H9 (cell line): ENCODE measurements at regions not wholly inside any gene's neighbourhood (a gene's known extent, or its start where the extent isn't known, plus 50 kb on each side); places are given as distances from the start of the nearest gene placed in this dataset.

ENCODE experiments used
- DNase-seq: peaks from one replicate; pipeline ENCODE4 v3.0.0-alpha.2; 2017
- H2AFZ ChIP-seq: one replicate; pipeline ENCODE4 v1.6.1; 2013; ENCODE audit warnings: mild to moderate bottlenecking, low read length, control low read depth, moderate library complexity
- H2AK5ac ChIP-seq: 2 replicates; pipeline ENCODE4 v1.6.1; 2013; ENCODE audit warnings: low read length, control low read depth, mixed read lengths; ENCODE audit not compliant: insufficient read length
- H2BK120ac ChIP-seq: one replicate; pipeline ENCODE4 v1.6.1; 2013; ENCODE audit warnings: low read depth, mild to moderate bottlenecking, low read length, control low read depth, inconsistent platforms; ENCODE audit not compliant: poor library complexity, severe bottlenecking
- H2BK12ac ChIP-seq: 2 replicates; pipeline ENCODE4 v1.6.1; 2013; ENCODE audit warnings: low read length, control low read depth, mixed read lengths, low read depth; ENCODE audit not compliant: insufficient read length
- H2BK15ac ChIP-seq: 2 replicates; pipeline ENCODE4 v1.6.1; 2013; ENCODE audit warnings: low read depth, low read length, control low read depth
- H2BK20ac ChIP-seq: one replicate; pipeline ENCODE4 v1.6.1; 2013; ENCODE audit warnings: low read depth, mild to moderate bottlenecking, low read length, control low read depth, inconsistent platforms; ENCODE audit not compliant: poor library complexity, severe bottlenecking
- H2BK5ac ChIP-seq: 2 replicates; pipeline ENCODE4 v1.6.1; 2013; ENCODE audit warnings: low read length, control low read depth, mixed read lengths; ENCODE audit not compliant: insufficient read length
- H3K14ac ChIP-seq: 2 replicates; pipeline ENCODE4 v1.6.1; 2013; ENCODE audit warnings: low read length, control low read depth; ENCODE audit not compliant: insufficient read depth
- H3K18ac ChIP-seq: 2 replicates; pipeline ENCODE4 v1.6.1; 2013; ENCODE audit warnings: low read depth, mild to moderate bottlenecking, mixed read lengths, low read length, control low read depth; ENCODE audit not compliant: insufficient read length
- H3K23ac ChIP-seq: 2 replicates; pipeline ENCODE4 v1.6.1; 2013; ENCODE audit warnings: low read length, control low read depth, mixed read lengths, low read depth; ENCODE audit not compliant: insufficient read length
- H3K23me2 ChIP-seq: 2 replicates; pipeline ENCODE4 v1.6.1; 2013; ENCODE audit warnings: low read depth, mild to moderate bottlenecking, mixed read lengths, low read length, control low read depth; ENCODE audit not compliant: insufficient read length, poor library complexity, severe bottlenecking
- H3K27ac ChIP-seq: 2 replicates; pipeline ENCODE4 v1.5.1; 2013; ENCODE audit warnings: low read length, control low read depth, mixed read lengths, low read depth; ENCODE audit not compliant: insufficient read length
- H3K27me3 ChIP-seq: 2 replicates; pipeline ENCODE4 v1.6.1; 2013; ENCODE audit warnings: low read length, control low read depth, inconsistent platforms; ENCODE audit not compliant: insufficient read depth
- H3K4ac ChIP-seq: 2 replicates; pipeline ENCODE4 v1.6.1; 2013; ENCODE audit warnings: low read depth, mild to moderate bottlenecking, control low read depth, inconsistent platforms, low read length, moderate library complexity
- H3K4me1 ChIP-seq: 2 replicates; pipeline ENCODE4 v1.6.1; 2013; ENCODE audit warnings: low read length, control low read depth, inconsistent platforms; ENCODE audit not compliant: insufficient read depth
- H3K4me2 ChIP-seq: 2 replicates; pipeline ENCODE4 v1.6.1; 2013; ENCODE audit warnings: low read length, control low read depth, mixed read lengths; ENCODE audit not compliant: insufficient read length, insufficient read depth
- H3K56ac ChIP-seq: 2 replicates; pipeline ENCODE4 v1.6.1; 2013; ENCODE audit warnings: low read depth, mild to moderate bottlenecking, mixed read lengths, low read length, control low read depth; ENCODE audit not compliant: insufficient read length
- H3K79me1 ChIP-seq: 2 replicates; pipeline ENCODE4 v1.6.1; 2013; ENCODE audit warnings: low read depth, mild to moderate bottlenecking, moderate library complexity, low read length, control low read depth, inconsistent platforms; ENCODE audit not compliant: insufficient read depth, poor library complexity, severe bottlenecking
- H3K79me2 ChIP-seq: 2 replicates; pipeline ENCODE4 v1.6.1; 2013; ENCODE audit warnings: low read length, control low read depth, inconsistent platforms; ENCODE audit not compliant: insufficient read depth
- H3K9ac ChIP-seq: 2 replicates; pipeline ENCODE4 v1.6.1; 2013; ENCODE audit warnings: low read length, control low read depth, mixed read lengths; ENCODE audit not compliant: insufficient read length; ENCODE audit errors: extremely low read depth
- H3K9me3 ChIP-seq: one replicate; pipeline ENCODE4 v1.6.1; 2013; ENCODE audit warnings: low read depth, low read length, inconsistent platforms; ENCODE audit not compliant: control insufficient read depth
- H3T11ph ChIP-seq: one replicate; pipeline ENCODE4 v1.6.1; 2013; ENCODE audit warnings: mild to moderate bottlenecking, low read length, control low read depth, inconsistent platforms
- H4K20me1 ChIP-seq: one replicate; pipeline ENCODE4 v1.6.1; 2013; ENCODE audit not compliant: control insufficient read depth, insufficient read length, insufficient read depth
- H4K5ac ChIP-seq: 2 replicates; pipeline ENCODE4 v1.6.1; 2013; ENCODE audit warnings: low read depth, mild to moderate bottlenecking, mixed read lengths, low read length, control low read depth; ENCODE audit not compliant: insufficient read length
- H4K8ac ChIP-seq: replicated peaks from 2 replicates; pipeline ENCODE4 v1.6.1; 2013; ENCODE audit warnings: low read length, control low read depth, mixed read lengths, low read depth; ENCODE audit not compliant: insufficient read length
- H4K91ac ChIP-seq: 2 replicates; pipeline ENCODE4 v1.6.1; 2013; ENCODE audit warnings: low read depth, mild to moderate bottlenecking, moderate library complexity, mixed read lengths, low read length, control low read depth; ENCODE audit not compliant: insufficient read length
- H3K27ac Mint-ChIP-seq, 3 experiments: 2 replicates in 2 of 3; 3 replicates in 1 of 3; pipeline ENCODE4 v1.8.0; 2020 to 2021; ENCODE audit warnings: mixed read lengths in 3 of 3, mild to moderate bottlenecking in 1 of 3, moderate library complexity in 1 of 3
- H3K27me3 Mint-ChIP-seq: 2 replicates; pipeline ENCODE4 v1.8.0; 2021; ENCODE audit warnings: low read depth, mild to moderate bottlenecking, moderate library complexity, mixed read lengths
- H3K36me3 Mint-ChIP-seq, 3 experiments: 2 replicates in 2 of 3; 3 replicates in 1 of 3; pipeline ENCODE4 v1.8.0; 2020 to 2021; ENCODE audit warnings: low read depth in 3 of 3, mixed read lengths in 3 of 3; ENCODE audit not compliant: insufficient read depth in 1 of 3
- H3K4me1 Mint-ChIP-seq, 2 experiments: 2 replicates each; pipeline ENCODE4 v1.8.0; 2020; ENCODE audit warnings: mixed read lengths in 2 of 2
- H3K4me3 Mint-ChIP-seq, 2 experiments: 2 replicates in 1 of 2; 3 replicates in 1 of 2; pipeline ENCODE4 v1.8.0; 2020 to 2021; ENCODE audit warnings: mild to moderate bottlenecking in 2 of 2, mixed read lengths in 2 of 2, moderate library complexity in 1 of 2
- H3K9me3 Mint-ChIP-seq, 2 experiments: 2 replicates in 1 of 2; 3 replicates in 1 of 2; pipeline ENCODE4 v1.8.0; 2020; ENCODE audit warnings: mild to moderate bottlenecking in 2 of 2, mixed read lengths in 2 of 2, moderate library complexity in 1 of 2
- CTCF ChIP-seq: fragments of 200-600 bp; sonication (generic); conservative IDR thresholded peaks from 3 replicates; pipeline ENCODE4 v1.8.0; 2021; ENCODE audit warnings: antibody characterized with exemption, mild to moderate bottlenecking
- WGBS: extraction: QIAGEN DNeasy Blood & Tissue Kit; methylation state at CpG from one replicate; pipeline ENCODE4 v1.1.7; 2013; ENCODE audit warnings: missing lambda C conversion rate, low lambda C conversion rate, mixed read lengths; ENCODE audit not compliant: insufficient read length; ENCODE audit errors: extremely low coverage; 5-methylcytosine and 5-hydroxymethylcytosine counted together

- no peak overlapping the region for H2BK120ac ChIP-seq
- H3K18ac ChIP-seq, result no peak overlapping the region
- Mint-ChIP-seq H3K4me3 (no peak overlapping the region), H3K36me3 (no peaks in the 10 kb centered on the region; a peak in 1 of 7 replicates), H3K9me3 (no peaks in the 10 kb centered on the region), H3K4me1 (no peaks in the 10 kb centered on the region), H3K27ac (no peak overlapping the region), H3K27me3 (no peaks in the 10 kb centered on the region)
- H3K9ac ChIP-seq, result no peak overlapping the region
- no peaks in the 10 kb centered on the region for H3K79me2 ChIP-seq
- no peak for TF ChIP-seq CTCF
- H3K4me1 ChIP-seq, result peaks cover 3% of the 10 kb centered on the region; the same call in 1 of the 2 replicates
- H4K8ac ChIP-seq, result no peak overlapping the region
- no peak overlapping the region for H3K4ac ChIP-seq
- no peak overlapping the region for H3K27ac ChIP-seq
- no peak overlapping the region for H2BK15ac ChIP-seq
- no peak overlapping the region for H2AFZ ChIP-seq
- no peaks in the 10 kb centered on the region for H3K23me2 ChIP-seq
- H4K91ac ChIP-seq, result no peak overlapping the region
- no peak overlapping the region for H3T11ph ChIP-seq
- DNase-seq, result no peak
- H3K79me1 ChIP-seq, result no peaks in the 10 kb centered on the region
- no peak overlapping the region for H3K56ac ChIP-seq
- H3K4me2 ChIP-seq, result no peak overlapping the region
- no peak overlapping the region for H4K5ac ChIP-seq
- no peak overlapping the region for H2BK20ac ChIP-seq
- no peak overlapping the region for H2AK5ac ChIP-seq
- no CpG with 5 or more reads among the region's 2 CpGs for WGBS
- H3K27me3 ChIP-seq, result no peaks in the 10 kb centered on the region
- no peaks in the 10 kb centered on the region for H3K9me3 ChIP-seq
- no peak overlapping the region for H3K14ac ChIP-seq
- H4K20me1 ChIP-seq, result no peaks in the 10 kb centered on the region
- H2BK5ac ChIP-seq, result no peak overlapping the region
- H2BK12ac ChIP-seq, result no peak overlapping the region
- H3K23ac ChIP-seq, result no peak overlapping the region
These were observed 103.4 kb upstream of the NPAS2 start for GRCh38 chr2:100716581-100716980.
